WTC11 (cell line): ENCODE measurements at regions not wholly inside any gene's neighbourhood (a gene's known extent, or its start where the extent isn't known, plus 50 kb on each side); places are given as distances from the start of the nearest gene placed in this dataset.

Source experiments
- CTCF ChIP-seq: fragments of 200-600 bp; IDR thresholded peaks from 2 replicates; pipeline ENCODE4 v1.8.0; 2022; ENCODE audit warnings: antibody characterized with exemption
- FOXJ3 ChIP-seq: sonication (generic); formaldehyde crosslinking; IDR thresholded peaks from 2 replicates; pipeline ENCODE4 v1.9.0; 2021; ENCODE audit warnings: missing genetic modification reagents, mild to moderate bottlenecking, borderline replicate concordance
- FOXK1 ChIP-seq: sonication (generic); formaldehyde crosslinking; IDR thresholded peaks from 2 replicates; pipeline ENCODE4 v1.8.0; 2022; ENCODE audit warnings: mild to moderate bottlenecking, moderate library complexity, missing genetic modification reagents
- MXD4 ChIP-seq: fragments of 250-450 bp; sonication (Bioruptor Pico); IDR thresholded peaks from 2 replicates; pipeline ENCODE4 v1.8.0; 2021; ENCODE audit warnings: mild to moderate bottlenecking, moderate library complexity, borderline replicate concordance
- NFYB ChIP-seq: sonication (generic); formaldehyde crosslinking; conservative IDR thresholded peaks from 2 replicates; pipeline ENCODE4 v1.8.0; 2022; ENCODE audit warnings: low read depth, missing genetic modification reagents
- SP1 ChIP-seq: sonication (generic); formaldehyde crosslinking; conservative IDR thresholded peaks from 2 replicates; pipeline ENCODE4 v1.8.1; 2022; ENCODE audit warnings: missing genetic modification reagents
- TF ChIP-seq, protein P1 (sequence below): sonication (generic); formaldehyde crosslinking; IDR thresholded peaks from 2 replicates; pipeline ENCODE4 v1.8.0; 2023; ENCODE audit warnings: missing genetic modification reagents

DNA sequence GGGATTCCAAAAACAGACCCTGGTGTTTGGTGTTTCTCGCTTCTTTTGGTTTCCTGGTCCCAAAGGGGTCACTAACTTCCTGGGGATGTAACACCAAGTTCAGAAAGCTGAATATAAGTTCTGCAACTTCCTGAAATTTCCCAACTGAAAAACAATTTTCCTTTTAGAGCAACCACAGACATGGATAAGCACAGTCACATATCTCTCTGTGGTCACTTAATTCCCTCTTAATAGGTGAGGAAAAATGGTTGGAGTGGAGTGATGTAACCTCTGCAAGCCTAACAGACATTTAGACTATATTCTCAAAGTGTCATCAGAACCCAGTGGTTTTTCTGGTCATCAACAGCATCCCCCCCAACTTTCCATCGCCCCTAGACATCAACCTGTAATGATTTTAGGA, 135.3 kb downstream of the PRELID2 start:
- no peak for TF ChIP-seq SP1 (CRISPR knock-in tag)
- TF ChIP-seq NFYB (CRISPR knock-in tag) = no peak
- TF ChIP-seq CTCF = no peak
- no peak for TF ChIP-seq FOXJ3
- no peak for TF ChIP-seq MXD4 (CRISPR knock-in tag)
- TF ChIP-seq, protein P1, sequence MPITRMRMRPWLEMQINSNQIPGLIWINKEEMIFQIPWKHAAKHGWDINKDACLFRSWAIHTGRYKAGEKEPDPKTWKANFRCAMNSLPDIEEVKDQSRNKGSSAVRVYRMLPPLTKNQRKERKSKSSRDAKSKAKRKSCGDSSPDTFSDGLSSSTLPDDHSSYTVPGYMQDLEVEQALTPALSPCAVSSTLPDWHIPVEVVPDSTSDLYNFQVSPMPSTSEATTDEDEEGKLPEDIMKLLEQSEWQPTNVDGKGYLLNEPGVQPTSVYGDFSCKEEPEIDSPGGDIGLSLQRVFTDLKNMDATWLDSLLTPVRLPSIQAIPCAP (CRISPR knock-in tag) = no peak
- no peak for TF ChIP-seq FOXK1 (CRISPR knock-in tag)
